Neural progenitor cell (in vitro differentiated cells): ENCODE measurements at regions not wholly inside any gene's neighbourhood (a gene's known extent, or its start where the extent isn't known, plus 50 kb on each side); places are given as distances from the start of the nearest gene placed in this dataset.

ENCODE experiments used
- CTCF ChIP-seq: fragments of 200-600 bp; sonication (generic); IDR thresholded peaks from 2 replicates; pipeline ENCODE4 v1.5.1; 2017; ENCODE audit warnings: antibody characterized with exemption, mild to moderate bottlenecking
- EZH2 ChIP-seq: fragments of 200-600 bp; sonication (generic); IDR thresholded peaks from 2 replicates; pipeline ENCODE4 v1.6.1; 2017; ENCODE audit warnings: antibody characterized with exemption, mild to moderate bottlenecking, moderate library complexity

DNA sequence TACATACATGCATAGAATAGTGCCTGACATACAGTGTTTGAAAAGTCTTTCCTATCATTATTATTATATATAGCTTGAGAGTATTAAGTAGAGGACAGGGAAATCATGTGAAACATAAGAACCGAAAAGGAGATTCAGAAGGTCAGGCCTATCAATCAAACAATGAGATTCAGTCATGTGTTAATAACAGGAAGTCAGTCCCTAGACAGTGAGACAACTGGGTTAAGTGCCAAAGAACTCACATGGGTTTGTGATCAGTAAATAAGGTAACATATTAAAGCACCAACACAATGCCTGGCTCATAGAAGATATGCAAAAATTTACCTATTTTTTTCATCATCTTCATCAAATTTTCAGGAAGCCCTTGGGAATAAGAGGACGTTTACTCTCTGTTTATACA, 174.3 kb upstream of the FAT3 start:
- TF ChIP-seq CTCF (no peak), EZH2 (no peak)
